HepG2 (cell line): ENCODE measurements at regions not wholly inside any gene's neighbourhood (a gene's known extent, or its start where the extent isn't known, plus 50 kb on each side); places are given as distances from the start of the nearest gene placed in this dataset.

ENCODE experiments used
- ATAC-seq: fragments of 200-7000 bp; cut with Tn5 transposase; 3 replicates; pipeline ENCODE4 v1.9.1; 2020; ENCODE audit warnings: mild to moderate bottlenecking, moderate library complexity
- BruUV-seq: library from RNA; stranded (reverse); fragments of 400-500 nt; replicated peaks from 2 replicates; lab custom pipeline; 2021; lab: Mats Ljungman, UMichigan
- CTCF ChIA-PET: fragments of 300-600 bp; formaldehyde crosslinking; extraction: SDS; loops from one replicate; lab custom pipeline; 2021; ENCODE audit warnings: low total read pairs, inconsistent platforms, low intra/inter-chr PET ratio; lab: Yijun Ruan, JAX
- POLR2A ChIA-PET: fragments of 350-600 bp; sonication (Branson Sonifier 250); formaldehyde crosslinking; loops from one replicate; lab custom pipeline; 2020; ENCODE audit warnings: antibody characterized with exemption, inconsistent platforms; lab: Yijun Ruan, JAX
- DNase-seq: peaks from one replicate; pipeline ENCODE4 v3.0.0-alpha.2; 2015; ENCODE audit warnings: low spot score
- FAIRE-seq: peaks from 3 replicates; lab custom pipeline; 2011; peaks lifted over from hg19 to GRCh38; lab: Jason Lieb, UNC
- H2AFZ ChIP-seq: one replicate; pipeline ENCODE4 v1.6.1; 2011; ENCODE audit warnings: low read length, inconsistent platforms
- H3K27ac ChIP-seq: fragments of 300-600 bp; 3 replicates; pipeline ENCODE4 v1.8.0; 2011; ENCODE audit warnings: mixed run types, mild to moderate bottlenecking, mixed read lengths, low read length, inconsistent platforms; ENCODE audit not compliant: insufficient read depth; ENCODE audit errors: extremely low read length
- H3K27me3 ChIP-seq, 2 experiments: fragments of 200-600 bp in 1 of 2; 2 replicates in 1 of 2; 3 replicates in 1 of 2; pipeline versions ENCODE4 v1.6.0 to v1.8.0; 2011; ENCODE audit warnings: low read length in 2 of 2, mild to moderate bottlenecking in 2 of 2, moderate library complexity in 2 of 2, inconsistent platforms in 1 of 2; ENCODE audit not compliant: insufficient read depth in 2 of 2, control insufficient read depth in 1 of 2
- H3K36me3 ChIP-seq, 2 experiments: fragments of 200-600 bp in 1 of 2; replicated peaks in 1 of 2; 2 replicates in 1 of 2; 3 replicates in 1 of 2; pipeline versions ENCODE4 v1.5.1 to v1.8.0; 2011; ENCODE audit warnings: low read length in 2 of 2, inconsistent platforms in 1 of 2; ENCODE audit not compliant: insufficient read depth in 2 of 2, control insufficient read depth in 1 of 2
- H3K4me1 ChIP-seq: 2 replicates; pipeline ENCODE4 v1.5.1; 2012; ENCODE audit warnings: low read length, inconsistent platforms; ENCODE audit not compliant: insufficient read depth
- H3K4me2 ChIP-seq: 2 replicates; pipeline ENCODE4 v1.6.0; 2011; ENCODE audit warnings: low read depth, low read length, inconsistent platforms
- H3K4me3 ChIP-seq, 3 experiments: fragments of 200-600 bp in 1 of 3; sonication (generic), shearing (Covaris generic) in 1 of 3; replicated peaks in 1 of 3; 2 replicates each; pipeline ENCODE4 v1.5.1; 2011 to 2016; ENCODE audit warnings: low read length in 3 of 3, inconsistent platforms in 2 of 3, low read depth in 2 of 3, mild to moderate bottlenecking in 2 of 3, control low read depth in 1 of 3, mixed read lengths in 1 of 3; ENCODE audit not compliant: insufficient read depth in 1 of 3
- H3K79me2 ChIP-seq: one replicate; pipeline ENCODE4 v1.6.1; 2011; ENCODE audit warnings: low read length, inconsistent platforms; ENCODE audit not compliant: insufficient read depth
- H3K9ac ChIP-seq: 2 replicates; pipeline ENCODE4 v1.6.0; 2011; ENCODE audit warnings: mild to moderate bottlenecking, low read depth, low read length, inconsistent platforms; ENCODE audit not compliant: insufficient read depth
- H3K9me3 ChIP-seq: 2 replicates; pipeline ENCODE4 v1.5.1; 2012; ENCODE audit warnings: mild to moderate bottlenecking, low read length
- H4K20me1 ChIP-seq: 2 replicates; pipeline ENCODE4 v1.6.0; 2011; ENCODE audit warnings: inconsistent platforms, mild to moderate bottlenecking, low read length, moderate library complexity; ENCODE audit not compliant: insufficient read depth
- FUBP1 ChIP-seq: sonication (generic); formaldehyde crosslinking; IDR thresholded peaks from 2 replicates; pipeline ENCODE4 v1.5.1; 2020; ENCODE audit warnings: missing genetic modification reagents, mild to moderate bottlenecking, borderline replicate concordance
- HDAC2 ChIP-seq: sonication (generic); formaldehyde crosslinking; IDR thresholded peaks from 2 replicates; pipeline ENCODE4 v1.4.0; 2020; ENCODE audit warnings: missing genetic modification reagents
- HOMEZ ChIP-seq: IDR thresholded peaks from 2 replicates; pipeline ENCODE4 v1.6.1; 2016; ENCODE audit warnings: low read depth
- HOXA9 ChIP-seq: sonication (generic); formaldehyde crosslinking; IDR thresholded peaks from 2 replicates; pipeline ENCODE4 v1.8.1; 2022; ENCODE audit warnings: missing genetic modification reagents, mild to moderate bottlenecking, moderate library complexity, borderline replicate concordance
- LRRFIP1 ChIP-seq: sonication (generic); formaldehyde crosslinking; conservative IDR thresholded peaks from 2 replicates; pipeline ENCODE4 v1.4.0; 2020; ENCODE audit warnings: missing genetic modification reagents
- MED1 ChIP-seq: sonication (generic); formaldehyde crosslinking; IDR thresholded peaks from 2 replicates; pipeline ENCODE4 v1.4.0; 2020; ENCODE audit warnings: missing genetic modification reagents
- PHF21A ChIP-seq: sonication (generic); formaldehyde crosslinking; IDR thresholded peaks from 2 replicates; pipeline ENCODE4 v1.5.0; 2020; ENCODE audit warnings: mild to moderate bottlenecking, missing genetic modification reagents
- SP2 ChIP-seq: sonication (generic); formaldehyde crosslinking; IDR thresholded peaks from 2 replicates; pipeline ENCODE4 v1.5.1; 2020; ENCODE audit warnings: mild to moderate bottlenecking, missing genetic modification reagents
- YEATS2 ChIP-seq: sonication (generic); formaldehyde crosslinking; IDR thresholded peaks from 2 replicates; pipeline ENCODE4 v1.4.0; 2020; ENCODE audit warnings: missing genetic modification reagents, borderline replicate concordance
- ZNF10 ChIP-seq: sonication (generic); formaldehyde crosslinking; IDR thresholded peaks from 2 replicates; pipeline ENCODE4 v1.4.0; 2020; ENCODE audit warnings: mild to moderate bottlenecking, low read depth, missing genetic modification reagents, borderline replicate concordance
- ZNF605 ChIP-seq: sonication (generic); formaldehyde crosslinking; IDR thresholded peaks from 2 replicates; pipeline ENCODE4 v1.8.0; 2022; ENCODE audit warnings: mild to moderate bottlenecking, missing genetic modification reagents
- ZNF652 ChIP-seq: IDR thresholded peaks from 2 replicates; pipeline ENCODE4 v1.6.1; 2016; ENCODE audit warnings: low read depth, borderline replicate concordance
- ZSCAN20 ChIP-seq: sonication (generic); formaldehyde crosslinking; IDR thresholded peaks from 2 replicates; pipeline ENCODE4 v1.4.0; 2020; ENCODE audit warnings: missing genetic modification reagents, mild to moderate bottlenecking, borderline replicate concordance
- WGBS: methylation state at CpG from one replicate; pipeline ENCODE4 v1.1.6; 2017; ENCODE audit warnings: low lambda C conversion rate; 5-methylcytosine and 5-hydroxymethylcytosine counted together
- in situ Hi-C: cut with HindIII; loops from 2 replicates; pipeline ENCODE4 v1.10.0; 2017; ENCODE audit warnings: low pct_unique_long_range_greater_than_20kb; ENCODE audit not compliant: extremely low pct_ligation_motif_present
- intact Hi-C: fragments of 100-400 bp; cut with micrococcal nuclease; formaldehyde crosslinking; loops from one replicate; pipeline ENCODE4 v1.10.0; 2022; ENCODE audit not compliant: unreplicated experiment

- DNase-seq: no peak
- Histone ChIP-seq H2AFZ (no peak overlapping the region), H3K4me2 (no peak overlapping the region), H3K4me1 (peaks cover 67% of the 10 kb centered on the region), H3K9ac (no peak overlapping the region), H3K79me2 (no peaks in the 10 kb centered on the region), H3K4me3 (no peak overlapping the region), H3K36me3 (no peaks in the 10 kb centered on the region), H3K27me3 (no peaks in the 10 kb centered on the region; a peak in 1 of 5 replicates), H3K9me3 (no peaks in the 10 kb centered on the region), H4K20me1 (no peaks in the 10 kb centered on the region), H3K27ac (no peak overlapping the region)
- intact Hi-C loops (loop anchor here (5.0 kb wide), 2 partner anchors 78 to 93 kb away; no protein-coding TSS in a partner anchor), in situ Hi-C loops (no loop called here)
- CTCF ChIA-PET: no interaction called here
- BruUV-seq: no TSS peak
- no peak for FAIRE-seq
- POLR2A ChIA-PET: interaction anchor here (1.1 kb wide), 1 partner anchor 89 kb away, joined by 3 read pairs; no protein-coding TSS in a partner anchor
- ATAC-seq: no peak
- 32% methylated on average over 2 of the region's 2 CpGs for WGBS
- peak; percentile 22; the same call in 1 of the 2 replicates for TF ChIP-seq PHF21A (CRISPR knock-in tag)
- TF ChIP-seq HDAC2 (CRISPR knock-in tag): no peak
- no peak for TF ChIP-seq ZNF10 (CRISPR knock-in tag)
- no peak for TF ChIP-seq ZNF605 (CRISPR knock-in tag)
- TF ChIP-seq HOXA9: no peak
Observed at GRCh38 chr2:216574046-216574445, 59.2 kb upstream of the IGFBP2 start.

GRCh38 chr2:216574586-216574985 is 58.6 kb upstream of the IGFBP2 start:
- 31% methylated on average over 3 of the region's 3 CpGs for WGBS
- no TSS peak for BruUV-seq
- H3K79me2 ChIP-seq: no peaks in the 10 kb centered on the region
- no peak overlapping the region for H3K4me3 ChIP-seq
- ChIA-PET CTCF (no interaction called here), POLR2A (no interaction called here)
- peaks cover 62% of the 10 kb centered on the region for H3K4me1 ChIP-seq
- H4K20me1 ChIP-seq: no peaks in the 10 kb centered on the region
- no peaks in the 10 kb centered on the region for H3K36me3 ChIP-seq
- DNase-seq (no peak), FAIRE-seq (no peak), ATAC-seq (no peak)
- peak overlapping the region; percentile 8 for H2AFZ ChIP-seq
- intact Hi-C loops: loop anchor here (5.0 kb wide), 2 partner anchors 78 to 93 kb away; no protein-coding TSS in a partner anchor
- H3K4me2 ChIP-seq: no peak overlapping the region
- no peaks in the 10 kb centered on the region; a peak in 1 of 5 replicates for H3K27me3 ChIP-seq
- no peak overlapping the region for H3K9ac ChIP-seq
- peak overlapping the region; percentile 3 for H3K27ac ChIP-seq
- in situ Hi-C loops: no loop called here
- no peaks in the 10 kb centered on the region for H3K9me3 ChIP-seq
- TF ChIP-seq LRRFIP1 (no peak), ZSCAN20 (peak; percentile 48; the same call in 1 of the 2 replicates), SP2 (no peak), FUBP1 (CRISPR knock-in tag) (no peak), YEATS2 (CRISPR knock-in tag) (no peak), MED1 (CRISPR knock-in tag) (peak; percentile 46), HOMEZ (0 out of 2 replicates have a peak, but pooled peaks have one; percentile 45), HOXA9 (no peak), ZNF652 (CRISPR knock-in tag) (peak; percentile 76; the same call in 1 of the 2 replicates)
